ENCODE measurements at regions not wholly inside any gene's neighbourhood (a gene's known extent, or its start where the extent isn't known, plus 50 kb on each side); places are given as distances from the start of the nearest gene placed in this dataset.

- intact Hi-C loops (cut with micrococcal nuclease) = loop anchor here (2.0 kb wide), 3 partner anchors 14 to 52 kb away; no protein-coding TSS in a partner anchor
- ChIA-PET CTCF (no interaction called here), POLR2A (ENCODE audit: unreplicated experiment) (interaction anchor here (0.5 to 1.3 kb wide), 3 partner anchors 100 to 1041 kb away, joined by 4 to 5 read pairs (median 4); no protein-coding TSS in a partner anchor)
Measured at GRCh38 chr7:18408868-18409267, 86.7 kb upstream of the HDAC9 start.

DNA sequence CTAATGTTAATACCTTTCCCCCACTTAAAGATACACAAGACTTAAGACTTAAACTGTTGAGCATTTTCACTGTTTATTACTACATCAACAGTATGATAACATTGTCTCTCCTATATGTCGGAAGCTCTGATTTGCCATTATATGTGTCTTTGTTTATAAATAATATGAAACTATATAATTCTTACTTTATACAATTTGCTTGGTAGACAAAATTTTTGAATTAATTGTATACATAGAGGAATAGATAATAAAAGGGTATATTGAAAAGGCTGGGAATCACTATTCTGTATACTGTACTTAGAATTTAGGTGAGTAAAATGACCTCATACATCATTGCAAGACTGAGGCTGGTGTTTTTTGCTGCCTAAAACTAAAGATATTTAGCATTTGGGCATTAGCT is 82.1 kb upstream of the HDAC9 start:
- Histone ChIP-seq H3K9ac (ENCODE audit: low read length) (no peak overlapping the region), H3K27me3 (ENCODE audit: low read length) (no peaks in the 10 kb centered on the region), H3K9me3 (ENCODE audit: low read length) (no peaks in the 10 kb centered on the region), H2AFZ (ENCODE audit: low read length) (no peak overlapping the region), H3K4me3 (ENCODE audit: low read length) (no peak overlapping the region), H4K20me1 (ENCODE audit: low read length) (no peaks in the 10 kb centered on the region), H3K4me2 (ENCODE audit: low read length) (no peak overlapping the region), H3K79me2 (ENCODE audit: low read length) (no peaks in the 10 kb centered on the region), H3K36me3 (ENCODE audit: low read depth, low read length) (no peaks in the 10 kb centered on the region), H3F3A (ENCODE audit: low read length, unreplicated experiment) (no peaks in the 10 kb centered on the region), H3K4me1 (ENCODE audit: insufficient read depth, low read length) (peaks cover 11% of the 10 kb centered on the region), H3K9me2 (replicated peaks; ENCODE audit: low read length) (no peaks in the 10 kb centered on the region), H3K27ac (ENCODE audit: low read length) (no peak overlapping the region)
- intact Hi-C loops (cut with micrococcal nuclease) = no loop called here
- TF ChIP-seq EZH2phosphoT487 (IDR thresholded peaks at IDR 0.05; ENCODE audit: borderline replicate concordance, low read length) = no peak
- CTCF ChIA-PET = no interaction called here
- POLR2A ChIA-PET (ENCODE audit: unreplicated experiment) = no interaction called here
- no peak for ATAC-seq
- DNase-seq = no peak
- no TSS peak for BruUV-seq (replicated peaks)

More at GRCh38 chr7:18408868-18409267, 86.7 kb upstream of the HDAC9 start:
- no peaks in the 10 kb centered on the region for H4K20me1 ChIP-seq (ENCODE audit: low read length)
- no peaks in the 10 kb centered on the region for H3K9me3 ChIP-seq (ENCODE audit: low read length)
- peak overlapping the region; percentile 55 for H3K4me2 ChIP-seq (ENCODE audit: low read length)
- peak overlapping the region; percentile 49 for H3K27ac ChIP-seq (ENCODE audit: low read length)
- peak overlapping the region; percentile 38; the same call in 1 of the 2 replicates for H2AFZ ChIP-seq (ENCODE audit: low read length)
- ATAC-seq = peak; percentile 13; the same call in 1 of the 2 replicates
- H3K4me3 ChIP-seq (ENCODE audit: low read length) = no peak overlapping the region
- no peak overlapping the region for H3K9ac ChIP-seq (ENCODE audit: low read length)
- H3K4me1 ChIP-seq (ENCODE audit: insufficient read depth, low read length) = peaks cover 27% of the 10 kb centered on the region
- H3F3A ChIP-seq (ENCODE audit: low read length, unreplicated experiment) = no peaks in the 10 kb centered on the region
- BruUV-seq (replicated peaks) = no TSS peak
- TF ChIP-seq CTCF (conservative IDR thresholded peaks at IDR 0.05; ENCODE audit: low read depth, low read length) = no peak
- no peak for TF ChIP-seq EZH2phosphoT487 (IDR thresholded peaks at IDR 0.05; ENCODE audit: borderline replicate concordance, low read length)
- TF ChIP-seq EZH2 (IDR thresholded peaks at IDR 0.05; ENCODE audit: low read length, unreplicated experiment) = no peak
- no peaks in the 10 kb centered on the region for H3K27me3 ChIP-seq (ENCODE audit: low read length)
- H3K9me2 ChIP-seq (replicated peaks; ENCODE audit: low read length) = no peaks in the 10 kb centered on the region
- no peak for DNase-seq
- H3K79me2 ChIP-seq (ENCODE audit: low read length) = no peaks in the 10 kb centered on the region
- H3K36me3 ChIP-seq (ENCODE audit: low read depth, low read length) = no peaks in the 10 kb centered on the region

DNA sequence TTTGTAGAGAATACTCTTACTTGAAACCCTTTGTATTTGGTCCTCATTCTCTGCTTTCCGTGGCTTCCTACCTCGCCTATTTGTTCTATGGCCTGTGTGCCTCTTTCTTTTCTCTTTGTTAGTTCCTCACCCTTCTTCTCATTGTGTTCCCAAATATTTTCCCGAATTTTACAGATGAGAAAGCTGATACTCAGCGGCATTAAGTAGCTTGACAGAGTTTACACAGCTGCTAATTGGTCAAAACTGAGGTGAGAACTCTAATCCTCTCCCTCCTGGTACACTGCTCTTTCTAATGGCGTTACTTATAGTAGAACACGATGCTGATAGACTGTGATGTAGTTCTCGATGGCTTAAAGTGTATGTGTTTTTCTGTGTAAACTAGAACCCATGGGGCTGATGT is 80.7 kb upstream of the HDAC9 start:
- no peaks in the 10 kb centered on the region for H3K4me1 ChIP-seq (ENCODE audit: insufficient read depth, low read length)
- H3K36me3 ChIP-seq (ENCODE audit: low read depth, low read length) = no peaks in the 10 kb centered on the region
- no peaks in the 10 kb centered on the region for H3K9me2 ChIP-seq (replicated peaks; ENCODE audit: low read length)
- ChIA-PET CTCF (no interaction called here), POLR2A (ENCODE audit: unreplicated experiment) (no interaction called here)
- no peak overlapping the region for H2AFZ ChIP-seq (ENCODE audit: low read length)
- no peaks in the 10 kb centered on the region for H3F3A ChIP-seq (ENCODE audit: low read length, unreplicated experiment)
- no peak overlapping the region for H3K4me2 ChIP-seq (ENCODE audit: low read length)
- H3K79me2 ChIP-seq (ENCODE audit: low read length) = no peaks in the 10 kb centered on the region
- DNase-seq (no peak), ATAC-seq (no peak)
- BruUV-seq (replicated peaks) = no TSS peak
- H3K9me3 ChIP-seq (ENCODE audit: low read length) = no peaks in the 10 kb centered on the region
- H4K20me1 ChIP-seq (ENCODE audit: low read length) = no peaks in the 10 kb centered on the region
- TF ChIP-seq CTCF (conservative IDR thresholded peaks at IDR 0.05; ENCODE audit: low read depth, low read length) (no peak), EZH2 (IDR thresholded peaks at IDR 0.05; ENCODE audit: low read length, unreplicated experiment) (no peak), EZH2phosphoT487 (IDR thresholded peaks at IDR 0.05; ENCODE audit: borderline replicate concordance, low read length) (no peak)
- H3K4me3 ChIP-seq (ENCODE audit: low read length) = no peak overlapping the region
- H3K9ac ChIP-seq (ENCODE audit: low read length) = no peak overlapping the region
- intact Hi-C loops (cut with micrococcal nuclease) = no loop called here
- H3K27me3 ChIP-seq (ENCODE audit: low read length) = no peaks in the 10 kb centered on the region
- H3K27ac ChIP-seq (ENCODE audit: low read length) = no peak overlapping the region
